Loucy (cell line): ENCODE measurements at regions not wholly inside any gene's neighbourhood (a gene's known extent, or its start where the extent isn't known, plus 50 kb on each side); places are given as distances from the start of the nearest gene placed in this dataset.

Source experiments
- H2AFZ ChIP-seq: fragments of 200-600 bp; sonication (generic); 2 replicates; pipeline ENCODE4 v1.6.0; 2016; ENCODE audit warnings: antibody characterized with exemption, mild to moderate bottlenecking, low read length, moderate library complexity
- H3F3A ChIP-seq: fragments of 200-600 bp; 2 replicates; pipeline ENCODE4 v1.6.0; 2016; ENCODE audit warnings: antibody characterized with exemption, low read depth, mild to moderate bottlenecking
- H3K27me3 ChIP-seq: fragments of 200-600 bp; sonication (generic); 2 replicates; pipeline ENCODE4 v1.6.1; 2014; ENCODE audit warnings: low read length, mild to moderate bottlenecking; ENCODE audit not compliant: insufficient read depth, poor library complexity, severe bottlenecking
- H3K36me3 ChIP-seq: fragments of 200-600 bp; sonication (generic); 2 replicates; pipeline ENCODE4 v1.6.1; 2016; ENCODE audit warnings: low read length; ENCODE audit not compliant: insufficient read depth
- H3K4me1 ChIP-seq: fragments of 200-600 bp; sonication (generic); 2 replicates; pipeline ENCODE4 v1.5.1; 2014; ENCODE audit warnings: low read length, mild to moderate bottlenecking; ENCODE audit not compliant: insufficient read depth, poor library complexity, severe bottlenecking
- H3K4me2 ChIP-seq: fragments of 200-600 bp; sonication (generic); 2 replicates; pipeline ENCODE4 v1.6.0; 2014; ENCODE audit warnings: antibody characterized with exemption, low read length, low read depth, mild to moderate bottlenecking; ENCODE audit not compliant: poor library complexity, severe bottlenecking
- H3K4me3 ChIP-seq: fragments of 200-600 bp; sonication (generic); 2 replicates; pipeline ENCODE4 v1.5.1; 2014; ENCODE audit warnings: low read length, mild to moderate bottlenecking, mixed read lengths; ENCODE audit not compliant: poor library complexity, severe bottlenecking
- H3K79me2 ChIP-seq: fragments of 200-600 bp; sonication (generic); 2 replicates; pipeline ENCODE4 v1.6.1; 2014; ENCODE audit warnings: low read length; ENCODE audit not compliant: insufficient read depth
- H3K9ac ChIP-seq: fragments of 200-600 bp; sonication (generic); 2 replicates; pipeline ENCODE4 v1.6.0; 2014; ENCODE audit warnings: mild to moderate bottlenecking, low read depth, low read length, moderate library complexity; ENCODE audit not compliant: poor library complexity, severe bottlenecking
- H3K9me2 ChIP-seq: fragments of 200-600 bp; sonication (generic); replicated peaks from 2 replicates; pipeline ENCODE4 v1.6.1; 2016; ENCODE audit warnings: low read depth, low read length, mixed read lengths
- H3K9me3 ChIP-seq: fragments of 200-600 bp; sonication (generic); 2 replicates; pipeline ENCODE4 v1.6.1; 2014; ENCODE audit warnings: mild to moderate bottlenecking, antibody characterized with exemption, low read length, low read depth; ENCODE audit not compliant: insufficient read depth
- H4K20me1 ChIP-seq: fragments of 200-600 bp; sonication (generic); 2 replicates; pipeline ENCODE4 v1.6.0; 2014; ENCODE audit warnings: antibody characterized with exemption, low read length, mild to moderate bottlenecking; ENCODE audit not compliant: insufficient read depth, poor library complexity, severe bottlenecking
- CTCF ChIP-seq: fragments of 200-600 bp; sonication (generic); conservative IDR thresholded peaks from 2 replicates; pipeline ENCODE4 v1.5.1; 2014; ENCODE audit warnings: mild to moderate bottlenecking, antibody characterized with exemption, low read length
- EZH2phosphoT487 ChIP-seq: fragments of 200-600 bp; IDR thresholded peaks from 2 replicates; pipeline ENCODE4 v1.6.1; 2018; ENCODE audit warnings: antibody characterized with exemption, mild to moderate bottlenecking, moderate library complexity, borderline replicate concordance

GRCh38 chr5:73297430-73297829 is 124.4 kb downstream of the TMEM174 start:
- no peaks in the 10 kb centered on the region for H4K20me1 ChIP-seq
- no peaks in the 10 kb centered on the region for H3K4me1 ChIP-seq
- H3K9ac ChIP-seq: no peak overlapping the region
- no peaks in the 10 kb centered on the region for H3K79me2 ChIP-seq
- H3K27me3 ChIP-seq: no peaks in the 10 kb centered on the region
- H3K4me3 ChIP-seq: no peak overlapping the region
- no peak for TF ChIP-seq EZH2phosphoT487
- no peak for TF ChIP-seq CTCF
- no peaks in the 10 kb centered on the region for H3K36me3 ChIP-seq
- no peaks in the 10 kb centered on the region for H3K9me3 ChIP-seq
- H3K4me2 ChIP-seq: no peak overlapping the region
- no peaks in the 10 kb centered on the region for H3F3A ChIP-seq
- H2AFZ ChIP-seq: no peak overlapping the region
- no peaks in the 10 kb centered on the region for H3K9me2 ChIP-seq

DNA sequence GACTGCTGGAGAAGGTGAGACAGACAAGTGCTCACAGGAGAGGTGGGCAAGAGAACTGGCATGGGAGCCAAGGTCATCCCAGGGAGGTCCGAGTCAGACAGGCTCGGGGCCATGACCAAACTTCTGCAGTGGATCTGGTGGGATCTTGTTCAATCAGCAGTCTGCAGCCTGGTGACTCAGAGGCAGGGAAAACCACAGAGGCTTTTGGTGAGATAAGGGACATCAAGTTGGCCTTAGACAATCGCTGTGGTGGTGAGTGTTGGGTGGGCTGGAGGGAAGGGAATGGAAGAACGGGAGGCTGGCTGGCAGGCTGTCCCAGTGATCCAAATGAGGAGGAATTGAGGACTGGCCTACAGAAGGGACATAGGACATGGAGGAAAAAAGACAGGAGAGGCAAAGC is 123.8 kb downstream of the TMEM174 start:
- Histone ChIP-seq H3K79me2 (no peaks in the 10 kb centered on the region), H3K4me2 (no peak overlapping the region), H3K4me1 (no peaks in the 10 kb centered on the region), H4K20me1 (no peaks in the 10 kb centered on the region), H3K9me2 (no peaks in the 10 kb centered on the region), H3K9me3 (no peaks in the 10 kb centered on the region), H3K27me3 (no peaks in the 10 kb centered on the region), H3K36me3 (no peaks in the 10 kb centered on the region), H3K9ac (no peak overlapping the region), H3F3A (no peaks in the 10 kb centered on the region), H2AFZ (no peak overlapping the region), H3K4me3 (no peak overlapping the region)
- TF ChIP-seq CTCF (no peak), EZH2phosphoT487 (no peak)

GRCh38 chr5:73295921-73296320 is 122.9 kb downstream of the TMEM174 start:
- Histone ChIP-seq H3K4me3 (no peak overlapping the region), H2AFZ (no peak overlapping the region), H3K9me2 (no peaks in the 10 kb centered on the region), H3K4me2 (no peak overlapping the region), H3K79me2 (no peaks in the 10 kb centered on the region), H3K4me1 (no peaks in the 10 kb centered on the region), H3K36me3 (no peaks in the 10 kb centered on the region), H3K9me3 (no peaks in the 10 kb centered on the region), H4K20me1 (no peaks in the 10 kb centered on the region), H3K27me3 (no peaks in the 10 kb centered on the region), H3F3A (no peaks in the 10 kb centered on the region), H3K9ac (no peak overlapping the region)
- TF ChIP-seq EZH2phosphoT487 (no peak), CTCF (no peak)
